Parathyroid adenoma (tissue), 2 donors: ENCODE measurements at regions not wholly inside any gene's neighbourhood (a gene's known extent, or its start where the extent isn't known, plus 50 kb on each side); places are given as distances from the start of the nearest gene placed in this dataset.

ENCODE experiments used
- H2AFZ ChIP-seq: fragments of 300-600 bp; sonication (generic); one replicate; pipeline ENCODE4 v1.7.0; 2017; ENCODE audit warnings: antibody characterized with exemption, mild to moderate bottlenecking
- H3K27ac ChIP-seq: fragments of 300-600 bp; sonication (generic); one replicate; pipeline ENCODE4 v1.7.0; 2017
- H3K27me3 ChIP-seq: fragments of 300-600 bp; sonication (generic); one replicate; pipeline ENCODE4 v1.7.0; 2017; ENCODE audit warnings: low read length; ENCODE audit not compliant: control insufficient read depth, insufficient read depth
- H3K36me3 ChIP-seq: fragments of 300-600 bp; sonication (generic); one replicate; pipeline ENCODE4 v1.7.0; 2017; ENCODE audit warnings: low read length; ENCODE audit not compliant: control insufficient read depth, insufficient read depth
- H3K4me1 ChIP-seq: fragments of 300-600 bp; sonication (generic); one replicate; pipeline ENCODE4 v1.7.0; 2017; ENCODE audit warnings: control low read depth
- H3K4me2 ChIP-seq: fragments of 300-600 bp; sonication (generic); one replicate; pipeline ENCODE4 v1.7.0; 2017; ENCODE audit warnings: low read length
- H3K4me3 ChIP-seq: fragments of 300-600 bp; sonication (generic); one replicate; pipeline ENCODE4 v1.7.0; 2017; ENCODE audit warnings: low read depth, low read length
- H3K79me2 ChIP-seq: fragments of 300-600 bp; sonication (generic); one replicate; pipeline ENCODE4 v1.7.0; 2017; ENCODE audit warnings: control low read depth
- H3K9ac ChIP-seq: fragments of 300-600 bp; sonication (generic); one replicate; pipeline ENCODE4 v1.7.0; 2017; ENCODE audit warnings: mild to moderate bottlenecking
- H3K9me3 ChIP-seq: fragments of 300-600 bp; sonication (generic); one replicate; pipeline ENCODE4 v1.7.0; 2017; ENCODE audit warnings: low read length; ENCODE audit not compliant: control insufficient read depth
- CTCF ChIP-seq: fragments of 300-600 bp; sonication (generic); IDR thresholded peaks from one replicate; pipeline ENCODE4 v1.7.0; 2017; ENCODE audit warnings: antibody characterized with exemption, mild to moderate bottlenecking
- donor health status: primary hyperparathyroidism.

- H3K9ac ChIP-seq: no peak overlapping the region
- H3K4me1 ChIP-seq: no peaks in the 10 kb centered on the region
- H3K4me3 ChIP-seq: no peak overlapping the region
- H3K79me2 ChIP-seq: no peaks in the 10 kb centered on the region
- no peak overlapping the region for H3K27ac ChIP-seq
- no peak overlapping the region for H2AFZ ChIP-seq
- no peaks in the 10 kb centered on the region for H3K9me3 ChIP-seq
- no peaks in the 10 kb centered on the region for H3K36me3 ChIP-seq
- H3K27me3 ChIP-seq: no peaks in the 10 kb centered on the region
- TF ChIP-seq CTCF: no peak
- no peak overlapping the region for H3K4me2 ChIP-seq
These were observed 362.3 kb downstream of the FBXO15 start for GRCh38 chr18:73785300-73785699.

- H3K79me2 ChIP-seq: no peaks in the 10 kb centered on the region
- no peak overlapping the region for H2AFZ ChIP-seq
- no peaks in the 10 kb centered on the region for H3K36me3 ChIP-seq
- no peak overlapping the region for H3K4me3 ChIP-seq
- no peak overlapping the region for H3K27ac ChIP-seq
- no peaks in the 10 kb centered on the region for H3K27me3 ChIP-seq
- no peaks in the 10 kb centered on the region for H3K4me1 ChIP-seq
- no peak overlapping the region for H3K4me2 ChIP-seq
- TF ChIP-seq CTCF: no peak
- H3K9ac ChIP-seq: no peak overlapping the region
- H3K9me3 ChIP-seq: no peaks in the 10 kb centered on the region
These were observed 362.8 kb downstream of the FBXO15 start for GRCh38 chr18:73784853-73785252.

GRCh38 chr18:73782405-73782804, 365.2 kb downstream of the FBXO15 start:
- Histone ChIP-seq H3K4me1 (no peaks in the 10 kb centered on the region), H3K36me3 (no peaks in the 10 kb centered on the region), H3K4me2 (no peak overlapping the region), H3K9me3 (no peaks in the 10 kb centered on the region), H3K79me2 (no peaks in the 10 kb centered on the region), H2AFZ (no peak overlapping the region), H3K4me3 (no peak overlapping the region), H3K27ac (no peak overlapping the region), H3K27me3 (no peaks in the 10 kb centered on the region), H3K9ac (no peak overlapping the region)
- no peak for TF ChIP-seq CTCF

- Histone ChIP-seq H2AFZ (no peak overlapping the region), H3K36me3 (no peaks in the 10 kb centered on the region), H3K9ac (no peak overlapping the region), H3K4me1 (no peaks in the 10 kb centered on the region), H3K79me2 (no peaks in the 10 kb centered on the region), H3K27me3 (no peaks in the 10 kb centered on the region), H3K4me2 (no peak overlapping the region), H3K27ac (no peak overlapping the region), H3K9me3 (no peaks in the 10 kb centered on the region), H3K4me3 (no peak overlapping the region)
- no peak for TF ChIP-seq CTCF
These were observed 367.4 kb downstream of the FBXO15 start for GRCh38 chr18:73780218-73780617.

- Histone ChIP-seq H3K27ac (no peak overlapping the region), H3K79me2 (no peaks in the 10 kb centered on the region), H3K36me3 (no peaks in the 10 kb centered on the region), H3K27me3 (no peaks in the 10 kb centered on the region), H3K4me3 (no peak overlapping the region), H3K9me3 (no peaks in the 10 kb centered on the region), H3K9ac (no peak overlapping the region), H3K4me1 (no peaks in the 10 kb centered on the region), H2AFZ (no peak overlapping the region), H3K4me2 (no peak overlapping the region)
- TF ChIP-seq CTCF: no peak
These were observed 369.6 kb downstream of the FBXO15 start for GRCh38 chr18:73778032-73778359.
